Activated CD8-positive, alpha-beta T cell treated with anti-CD3 and anti-CD28 coated beads, Interleukin-2, amount 10 ng/mL, durations not matched to agents 7 days and 5 days (primary cell): ENCODE measurements at regions not wholly inside any gene's neighbourhood (a gene's known extent, or its start where the extent isn't known, plus 50 kb on each side); places are given as distances from the start of the nearest gene placed in this dataset.

Experiments used
- ATAC-seq: fragments of 150-1000 bp; cut with Tn5 transposase; one replicate; pipeline ENCODE4 v1.10.0; 2021; ENCODE audit warnings: moderate library complexity
- CTCF ChIA-PET: fragments of 350-600 bp; sonication (Branson Sonifier 250); formaldehyde crosslinking; loops from one replicate; lab custom pipeline; 2021; ENCODE audit warnings: antibody characterized with exemption; lab: Charles Lee
- POLR2A ChIA-PET: fragments of 350-600 bp; sonication (Branson Sonifier 250); formaldehyde crosslinking; loops from one replicate; lab custom pipeline; 2021; ENCODE audit warnings: antibody characterized with exemption; lab: Charles Lee
- DNase-seq: peaks from one replicate; pipeline ENCODE4 v3.0.0-alpha.2; 2020
- H3K27ac Mint-ChIP-seq: one replicate; pipeline ENCODE4 v1.8.0; 2021; ENCODE audit warnings: mild to moderate bottlenecking, mixed read lengths
- H3K27me3 Mint-ChIP-seq: one replicate; pipeline ENCODE4 v1.8.0; 2021; ENCODE audit warnings: low read depth, mixed read lengths
- H3K36me3 Mint-ChIP-seq: one replicate; pipeline ENCODE4 v1.8.0; 2021; ENCODE audit warnings: low read depth, mixed read lengths
- H3K4me1 Mint-ChIP-seq: one replicate; pipeline ENCODE4 v1.8.0; 2021; ENCODE audit warnings: low read depth, mixed read lengths
- H3K4me3 Mint-ChIP-seq: one replicate; pipeline ENCODE4 v1.8.0; 2021; ENCODE audit warnings: mild to moderate bottlenecking, mixed read lengths
- H3K9me3 Mint-ChIP-seq: one replicate; pipeline ENCODE4 v1.8.0; 2022; ENCODE audit warnings: mixed read lengths; ENCODE audit not compliant: insufficient read depth

- DNase-seq, result no peak
- no peaks in the 10 kb centered on the region for H3K36me3 Mint-ChIP-seq
- H3K27ac Mint-ChIP-seq, result no peak overlapping the region
- no peaks in the 10 kb centered on the region for H3K9me3 Mint-ChIP-seq
- no peak for ATAC-seq
- CTCF ChIA-PET, result no interaction called here
- POLR2A ChIA-PET, result no interaction called here
- H3K4me3 Mint-ChIP-seq, result no peak overlapping the region
- no peaks in the 10 kb centered on the region for H3K4me1 Mint-ChIP-seq
- H3K27me3 Mint-ChIP-seq, result no peaks in the 10 kb centered on the region
Observed at GRCh38 chr9:135036861-135037465, 50.5 kb upstream of the OLFM1 start.

GRCh38 chr9:135037521-135038250 is 49.8 kb upstream of the OLFM1 start:
- DNase-seq, result no peak
- Mint-ChIP-seq H3K27me3 (no peaks in the 10 kb centered on the region), H3K27ac (no peak overlapping the region), H3K36me3 (no peaks in the 10 kb centered on the region), H3K9me3 (no peaks in the 10 kb centered on the region), H3K4me3 (no peak overlapping the region), H3K4me1 (no peaks in the 10 kb centered on the region)
- no peak for ATAC-seq
- ChIA-PET CTCF (no interaction called here), POLR2A (no interaction called here)
